H9 (cell line): ENCODE measurements at regions not wholly inside any gene's neighbourhood (a gene's known extent, or its start where the extent isn't known, plus 50 kb on each side); places are given as distances from the start of the nearest gene placed in this dataset.

Experiments
- DNase-seq: peaks from one replicate; pipeline ENCODE4 v3.0.0-alpha.2; 2017
- H2AFZ ChIP-seq: one replicate; pipeline ENCODE4 v1.6.1; 2013; ENCODE audit warnings: mild to moderate bottlenecking, low read length, control low read depth, moderate library complexity
- H2AK5ac ChIP-seq: 2 replicates; pipeline ENCODE4 v1.6.1; 2013; ENCODE audit warnings: low read length, control low read depth, mixed read lengths; ENCODE audit not compliant: insufficient read length
- H2BK120ac ChIP-seq: one replicate; pipeline ENCODE4 v1.6.1; 2013; ENCODE audit warnings: low read depth, mild to moderate bottlenecking, low read length, control low read depth, inconsistent platforms; ENCODE audit not compliant: poor library complexity, severe bottlenecking
- H2BK12ac ChIP-seq: 2 replicates; pipeline ENCODE4 v1.6.1; 2013; ENCODE audit warnings: low read length, control low read depth, mixed read lengths, low read depth; ENCODE audit not compliant: insufficient read length
- H2BK15ac ChIP-seq: 2 replicates; pipeline ENCODE4 v1.6.1; 2013; ENCODE audit warnings: low read depth, low read length, control low read depth
- H2BK20ac ChIP-seq: one replicate; pipeline ENCODE4 v1.6.1; 2013; ENCODE audit warnings: low read depth, mild to moderate bottlenecking, low read length, control low read depth, inconsistent platforms; ENCODE audit not compliant: poor library complexity, severe bottlenecking
- H2BK5ac ChIP-seq: 2 replicates; pipeline ENCODE4 v1.6.1; 2013; ENCODE audit warnings: low read length, control low read depth, mixed read lengths; ENCODE audit not compliant: insufficient read length
- H3K14ac ChIP-seq: 2 replicates; pipeline ENCODE4 v1.6.1; 2013; ENCODE audit warnings: low read length, control low read depth; ENCODE audit not compliant: insufficient read depth
- H3K18ac ChIP-seq: 2 replicates; pipeline ENCODE4 v1.6.1; 2013; ENCODE audit warnings: low read depth, mild to moderate bottlenecking, mixed read lengths, low read length, control low read depth; ENCODE audit not compliant: insufficient read length
- H3K23ac ChIP-seq: 2 replicates; pipeline ENCODE4 v1.6.1; 2013; ENCODE audit warnings: low read length, control low read depth, mixed read lengths, low read depth; ENCODE audit not compliant: insufficient read length
- H3K23me2 ChIP-seq: 2 replicates; pipeline ENCODE4 v1.6.1; 2013; ENCODE audit warnings: low read depth, mild to moderate bottlenecking, mixed read lengths, low read length, control low read depth; ENCODE audit not compliant: insufficient read length, poor library complexity, severe bottlenecking
- H3K27ac ChIP-seq: 2 replicates; pipeline ENCODE4 v1.5.1; 2013; ENCODE audit warnings: low read length, control low read depth, mixed read lengths, low read depth; ENCODE audit not compliant: insufficient read length
- H3K27me3 ChIP-seq: 2 replicates; pipeline ENCODE4 v1.6.1; 2013; ENCODE audit warnings: low read length, control low read depth, inconsistent platforms; ENCODE audit not compliant: insufficient read depth
- H3K4ac ChIP-seq: 2 replicates; pipeline ENCODE4 v1.6.1; 2013; ENCODE audit warnings: low read depth, mild to moderate bottlenecking, control low read depth, inconsistent platforms, low read length, moderate library complexity
- H3K4me1 ChIP-seq: 2 replicates; pipeline ENCODE4 v1.6.1; 2013; ENCODE audit warnings: low read length, control low read depth, inconsistent platforms; ENCODE audit not compliant: insufficient read depth
- H3K4me2 ChIP-seq: 2 replicates; pipeline ENCODE4 v1.6.1; 2013; ENCODE audit warnings: low read length, control low read depth, mixed read lengths; ENCODE audit not compliant: insufficient read length, insufficient read depth
- H3K56ac ChIP-seq: 2 replicates; pipeline ENCODE4 v1.6.1; 2013; ENCODE audit warnings: low read depth, mild to moderate bottlenecking, mixed read lengths, low read length, control low read depth; ENCODE audit not compliant: insufficient read length
- H3K79me1 ChIP-seq: 2 replicates; pipeline ENCODE4 v1.6.1; 2013; ENCODE audit warnings: low read depth, mild to moderate bottlenecking, moderate library complexity, low read length, control low read depth, inconsistent platforms; ENCODE audit not compliant: insufficient read depth, poor library complexity, severe bottlenecking
- H3K79me2 ChIP-seq: 2 replicates; pipeline ENCODE4 v1.6.1; 2013; ENCODE audit warnings: low read length, control low read depth, inconsistent platforms; ENCODE audit not compliant: insufficient read depth
- H3K9ac ChIP-seq: 2 replicates; pipeline ENCODE4 v1.6.1; 2013; ENCODE audit warnings: low read length, control low read depth, mixed read lengths; ENCODE audit not compliant: insufficient read length; ENCODE audit errors: extremely low read depth
- H3K9me3 ChIP-seq: one replicate; pipeline ENCODE4 v1.6.1; 2013; ENCODE audit warnings: low read depth, low read length, inconsistent platforms; ENCODE audit not compliant: control insufficient read depth
- H3T11ph ChIP-seq: one replicate; pipeline ENCODE4 v1.6.1; 2013; ENCODE audit warnings: mild to moderate bottlenecking, low read length, control low read depth, inconsistent platforms
- H4K20me1 ChIP-seq: one replicate; pipeline ENCODE4 v1.6.1; 2013; ENCODE audit not compliant: control insufficient read depth, insufficient read length, insufficient read depth
- H4K5ac ChIP-seq: 2 replicates; pipeline ENCODE4 v1.6.1; 2013; ENCODE audit warnings: low read depth, mild to moderate bottlenecking, mixed read lengths, low read length, control low read depth; ENCODE audit not compliant: insufficient read length
- H4K8ac ChIP-seq: replicated peaks from 2 replicates; pipeline ENCODE4 v1.6.1; 2013; ENCODE audit warnings: low read length, control low read depth, mixed read lengths, low read depth; ENCODE audit not compliant: insufficient read length
- H4K91ac ChIP-seq: 2 replicates; pipeline ENCODE4 v1.6.1; 2013; ENCODE audit warnings: low read depth, mild to moderate bottlenecking, moderate library complexity, mixed read lengths, low read length, control low read depth; ENCODE audit not compliant: insufficient read length
- H3K27ac Mint-ChIP-seq, 3 experiments: 2 replicates in 2 of 3; 3 replicates in 1 of 3; pipeline ENCODE4 v1.8.0; 2020 to 2021; ENCODE audit warnings: mixed read lengths in 3 of 3, mild to moderate bottlenecking in 1 of 3, moderate library complexity in 1 of 3
- H3K27me3 Mint-ChIP-seq: 2 replicates; pipeline ENCODE4 v1.8.0; 2021; ENCODE audit warnings: low read depth, mild to moderate bottlenecking, moderate library complexity, mixed read lengths
- H3K36me3 Mint-ChIP-seq, 3 experiments: 2 replicates in 2 of 3; 3 replicates in 1 of 3; pipeline ENCODE4 v1.8.0; 2020 to 2021; ENCODE audit warnings: low read depth in 3 of 3, mixed read lengths in 3 of 3; ENCODE audit not compliant: insufficient read depth in 1 of 3
- H3K4me1 Mint-ChIP-seq, 2 experiments: 2 replicates each; pipeline ENCODE4 v1.8.0; 2020; ENCODE audit warnings: mixed read lengths in 2 of 2
- H3K4me3 Mint-ChIP-seq, 2 experiments: 2 replicates in 1 of 2; 3 replicates in 1 of 2; pipeline ENCODE4 v1.8.0; 2020 to 2021; ENCODE audit warnings: mild to moderate bottlenecking in 2 of 2, mixed read lengths in 2 of 2, moderate library complexity in 1 of 2
- H3K9me3 Mint-ChIP-seq, 2 experiments: 2 replicates in 1 of 2; 3 replicates in 1 of 2; pipeline ENCODE4 v1.8.0; 2020; ENCODE audit warnings: mild to moderate bottlenecking in 2 of 2, mixed read lengths in 2 of 2, moderate library complexity in 1 of 2
- WGBS: extraction: QIAGEN DNeasy Blood & Tissue Kit; methylation state at CpG from one replicate; pipeline ENCODE4 v1.1.7; 2013; ENCODE audit warnings: missing lambda C conversion rate, low lambda C conversion rate, mixed read lengths; ENCODE audit not compliant: insufficient read length; ENCODE audit errors: extremely low coverage; 5-methylcytosine and 5-hydroxymethylcytosine counted together
- TF ChIP-seq, protein P1 (sequence below): fragments of 200-600 bp; sonication (generic); conservative IDR thresholded peaks from 3 replicates; pipeline ENCODE4 v1.8.0; 2021; ENCODE audit warnings: antibody characterized with exemption, mild to moderate bottlenecking

DNA sequence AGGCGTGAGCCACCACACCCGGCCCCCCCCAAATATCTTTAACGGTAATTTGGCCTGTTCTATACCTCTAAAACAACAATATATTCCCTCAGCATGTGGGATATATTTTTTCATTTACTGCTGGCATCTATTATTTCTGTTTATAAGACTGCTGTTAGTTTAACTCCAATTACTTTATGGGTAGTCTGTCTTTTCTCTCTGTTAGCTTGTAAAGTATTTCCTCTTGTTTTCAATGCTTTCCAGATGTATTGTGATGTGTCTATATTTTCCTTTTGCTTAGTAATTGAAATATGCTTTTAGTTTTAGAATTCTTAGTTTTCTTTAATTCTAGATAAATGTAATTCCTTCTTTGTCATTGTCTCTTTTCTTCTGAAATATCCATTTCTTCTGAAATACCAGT lies 445.8 kb downstream of the ANKRD50 start:
- no peak overlapping the region for H3K56ac ChIP-seq
- H4K91ac ChIP-seq, result no peak overlapping the region
- TF ChIP-seq, protein P1, sequence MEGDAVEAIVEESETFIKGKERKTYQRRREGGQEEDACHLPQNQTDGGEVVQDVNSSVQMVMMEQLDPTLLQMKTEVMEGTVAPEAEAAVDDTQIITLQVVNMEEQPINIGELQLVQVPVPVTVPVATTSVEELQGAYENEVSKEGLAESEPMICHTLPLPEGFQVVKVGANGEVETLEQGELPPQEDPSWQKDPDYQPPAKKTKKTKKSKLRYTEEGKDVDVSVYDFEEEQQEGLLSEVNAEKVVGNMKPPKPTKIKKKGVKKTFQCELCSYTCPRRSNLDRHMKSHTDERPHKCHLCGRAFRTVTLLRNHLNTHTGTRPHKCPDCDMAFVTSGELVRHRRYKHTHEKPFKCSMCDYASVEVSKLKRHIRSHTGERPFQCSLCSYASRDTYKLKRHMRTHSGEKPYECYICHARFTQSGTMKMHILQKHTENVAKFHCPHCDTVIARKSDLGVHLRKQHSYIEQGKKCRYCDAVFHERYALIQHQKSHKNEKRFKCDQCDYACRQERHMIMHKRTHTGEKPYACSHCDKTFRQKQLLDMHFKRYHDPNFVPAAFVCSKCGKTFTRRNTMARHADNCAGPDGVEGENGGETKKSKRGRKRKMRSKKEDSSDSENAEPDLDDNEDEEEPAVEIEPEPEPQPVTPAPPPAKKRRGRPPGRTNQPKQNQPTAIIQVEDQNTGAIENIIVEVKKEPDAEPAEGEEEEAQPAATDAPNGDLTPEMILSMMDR, result no peak
- H4K5ac ChIP-seq, result no peak overlapping the region
- no peak overlapping the region for H2AFZ ChIP-seq
- H3K9ac ChIP-seq, result no peak overlapping the region
- no peak for DNase-seq
- no peak overlapping the region for H3K23ac ChIP-seq
- no peak overlapping the region for H2BK120ac ChIP-seq
- no peak overlapping the region for H3K14ac ChIP-seq
- WGBS, result no CpG with 5 or more reads among the region's 3 CpGs
- H3K4me3 Mint-ChIP-seq, result no peak overlapping the region
- H2BK15ac ChIP-seq, result no peak overlapping the region
- H2BK12ac ChIP-seq, result no peak overlapping the region
- no peak overlapping the region for H3K27ac ChIP-seq
- H4K20me1 ChIP-seq, result no peaks in the 10 kb centered on the region
- H2BK5ac ChIP-seq, result no peak overlapping the region
- H3K36me3 Mint-ChIP-seq, result peaks cover 0 to 4% (median 0%) of the 10 kb centered on the region in 3 experiments; a peak in 2 of 7 replicates
- H4K8ac ChIP-seq, result no peak overlapping the region
- H3T11ph ChIP-seq, result no peak overlapping the region
- H3K27me3 Mint-ChIP-seq, result no peaks in the 10 kb centered on the region; the same call in 1 of the 2 replicates
- no peak overlapping the region for H2BK20ac ChIP-seq
- no peaks in the 10 kb centered on the region for H3K9me3 ChIP-seq
- H3K27me3 ChIP-seq, result no peaks in the 10 kb centered on the region
- no peaks in the 10 kb centered on the region for H3K4me1 ChIP-seq
- no peak overlapping the region for H3K4me2 ChIP-seq
- no peak overlapping the region for H3K27ac Mint-ChIP-seq
- no peaks in the 10 kb centered on the region for H3K79me2 ChIP-seq
- H3K79me1 ChIP-seq, result no peaks in the 10 kb centered on the region
- H3K23me2 ChIP-seq, result no peaks in the 10 kb centered on the region
- H3K18ac ChIP-seq, result no peak overlapping the region
- H3K9me3 Mint-ChIP-seq, result peaks cover 11 to 16% of the 10 kb centered on the region in 2 experiments; a peak in 4 of 5 replicates
- no peak overlapping the region for H2AK5ac ChIP-seq
- H3K4ac ChIP-seq, result no peak overlapping the region
- no peaks in the 10 kb centered on the region for H3K4me1 Mint-ChIP-seq
